OCI-LY3 (cell line): ENCODE measurements at regions not wholly inside any gene's neighbourhood (a gene's known extent, or its start where the extent isn't known, plus 50 kb on each side); places are given as distances from the start of the nearest gene placed in this dataset.
A peak's percentile ranks its signal among the peaks of the same experiment; 100 is the strongest.

Source experiments
- H2AFZ ChIP-seq: fragments of 200-600, 300-600 bp; shearing (Covaris generic); 2 replicates; pipeline ENCODE4 v1.6.0; 2014; ENCODE audit warnings: antibody characterized with exemption, low read depth, low read length
- H3K27ac ChIP-seq: fragments of 200-600, 300-600 bp; sonication (generic); 2 replicates; pipeline ENCODE4 v1.5.1; 2014; ENCODE audit warnings: mild to moderate bottlenecking, low read length, moderate library complexity, mixed read lengths
- H3K27me3 ChIP-seq: fragments of 200-600, 300-600 bp; sonication (generic); 2 replicates; pipeline ENCODE4 v1.6.1; 2014; ENCODE audit warnings: low read depth, low read length, mixed read lengths
- H3K36me3 ChIP-seq: fragments of 200-600, 300-600 bp; sonication (generic); replicated peaks from 2 replicates; pipeline ENCODE3; 2014; ENCODE audit warnings: low read depth, low read length, mixed read lengths
- H3K4me1 ChIP-seq: fragments of 300-600, 200-600 bp; sonication (generic); 2 replicates; pipeline ENCODE4 v1.6.1; 2014; ENCODE audit warnings: low read length, mixed read lengths
- H3K4me2 ChIP-seq: fragments of 200-600, 300-600 bp; sonication (generic); 2 replicates; pipeline ENCODE4 v1.6.1; 2014; ENCODE audit warnings: low read length, mixed read lengths
- H3K4me3 ChIP-seq: fragments of 300-600, 200-600 bp; sonication (generic); 2 replicates; pipeline ENCODE4 v1.5.1; 2014; ENCODE audit warnings: antibody characterized with exemption, mild to moderate bottlenecking, low read length, moderate library complexity
- H3K79me2 ChIP-seq: fragments of 300-600, 200-600 bp; shearing (Covaris generic); 2 replicates; pipeline ENCODE4 v1.6.1; 2014; ENCODE audit warnings: mild to moderate bottlenecking, low read length, mixed read lengths
- H3K9ac ChIP-seq: fragments of 300-600, 200-600 bp; shearing (Covaris generic); 2 replicates; pipeline ENCODE4 v1.6.0; 2014; ENCODE audit warnings: mild to moderate bottlenecking, low read length, moderate library complexity
- H3K9me3 ChIP-seq: fragments of 200-600, 300-600 bp; shearing (Covaris generic); 2 replicates; pipeline ENCODE4 v1.6.1; 2014; ENCODE audit warnings: low read length, mixed read lengths; ENCODE audit not compliant: insufficient read depth
- H4K20me1 ChIP-seq: fragments of 200-600, 300-600 bp; sonication (generic); 2 replicates; pipeline ENCODE4 v1.6.1; 2016; ENCODE audit warnings: low read length, mixed read lengths; ENCODE audit not compliant: insufficient read depth
- EZH2phosphoT487 ChIP-seq: fragments of 200-600 bp; shearing (Covaris generic); IDR thresholded peaks from 2 replicates; pipeline ENCODE4 v1.6.1; 2018; ENCODE audit warnings: antibody characterized with exemption, mixed run types, low read depth
- TF ChIP-seq, protein P1 (sequence below): fragments of 200-600, 300-600 bp; sonication (generic); IDR thresholded peaks from 2 replicates; pipeline ENCODE4 v1.5.1; 2014; ENCODE audit warnings: antibody characterized with exemption, low read length, low read depth

DNA sequence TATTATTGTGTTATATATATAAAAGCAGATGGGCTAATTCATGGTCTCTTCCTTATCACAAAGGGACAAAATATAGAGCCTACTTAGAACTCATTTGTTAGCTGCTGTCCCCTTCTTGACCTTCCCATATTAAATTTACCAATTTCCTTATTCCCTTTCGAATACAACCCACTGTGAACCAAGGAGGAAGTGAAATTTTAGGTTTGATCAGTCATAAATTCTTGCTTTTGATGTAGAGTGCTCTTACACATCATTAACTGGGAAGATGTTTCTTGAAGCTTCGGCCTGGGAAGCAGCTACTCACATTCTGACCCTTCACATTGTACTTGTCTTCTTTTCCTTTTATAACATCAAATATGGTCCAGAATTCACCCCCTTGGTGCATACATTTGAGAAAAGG is 579.0 kb downstream of the LRFN5 start:
- Histone ChIP-seq H3K79me2 (no peaks in the 10 kb centered on the region), H3K4me2 (peak overlapping the region; percentile 69), H3K9ac (no peak overlapping the region; the same call in 1 of the 2 replicates), H3K27ac (no peak overlapping the region; the same call in 1 of the 2 replicates), H4K20me1 (no peaks in the 10 kb centered on the region), H3K36me3 (no peaks in the 10 kb centered on the region), H3K9me3 (peaks cover 6% of the 10 kb centered on the region; the same call in 1 of the 2 replicates), H3K4me1 (peaks cover 24% of the 10 kb centered on the region), H2AFZ (no peak overlapping the region), H3K4me3 (peak overlapping the region; percentile 32), H3K27me3 (no peaks in the 10 kb centered on the region)
- TF ChIP-seq, protein P1, sequence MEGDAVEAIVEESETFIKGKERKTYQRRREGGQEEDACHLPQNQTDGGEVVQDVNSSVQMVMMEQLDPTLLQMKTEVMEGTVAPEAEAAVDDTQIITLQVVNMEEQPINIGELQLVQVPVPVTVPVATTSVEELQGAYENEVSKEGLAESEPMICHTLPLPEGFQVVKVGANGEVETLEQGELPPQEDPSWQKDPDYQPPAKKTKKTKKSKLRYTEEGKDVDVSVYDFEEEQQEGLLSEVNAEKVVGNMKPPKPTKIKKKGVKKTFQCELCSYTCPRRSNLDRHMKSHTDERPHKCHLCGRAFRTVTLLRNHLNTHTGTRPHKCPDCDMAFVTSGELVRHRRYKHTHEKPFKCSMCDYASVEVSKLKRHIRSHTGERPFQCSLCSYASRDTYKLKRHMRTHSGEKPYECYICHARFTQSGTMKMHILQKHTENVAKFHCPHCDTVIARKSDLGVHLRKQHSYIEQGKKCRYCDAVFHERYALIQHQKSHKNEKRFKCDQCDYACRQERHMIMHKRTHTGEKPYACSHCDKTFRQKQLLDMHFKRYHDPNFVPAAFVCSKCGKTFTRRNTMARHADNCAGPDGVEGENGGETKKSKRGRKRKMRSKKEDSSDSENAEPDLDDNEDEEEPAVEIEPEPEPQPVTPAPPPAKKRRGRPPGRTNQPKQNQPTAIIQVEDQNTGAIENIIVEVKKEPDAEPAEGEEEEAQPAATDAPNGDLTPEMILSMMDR, result no peak
- TF ChIP-seq EZH2phosphoT487, result no peak

DNA sequence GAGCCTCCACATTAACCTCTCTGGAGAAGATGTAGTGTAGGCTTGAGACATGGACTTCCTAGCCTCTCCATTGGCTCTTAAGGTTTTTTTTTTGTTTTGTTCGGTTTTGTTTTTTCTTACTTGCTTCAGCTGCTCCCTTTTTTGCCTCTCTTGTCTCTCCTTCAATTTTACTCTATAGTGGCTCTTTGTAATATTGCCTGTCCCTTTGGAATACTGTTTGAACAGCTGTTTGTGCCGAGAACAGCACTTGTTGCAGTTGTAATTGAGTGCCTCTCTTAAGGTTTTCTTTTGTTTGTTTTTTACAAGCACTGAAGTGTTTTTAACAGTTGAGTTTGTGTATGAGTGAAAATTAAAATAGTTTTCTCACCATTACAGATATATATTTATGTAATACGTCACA is 567.7 kb downstream of the LRFN5 start:
- Histone ChIP-seq H3K27me3 (no peaks in the 10 kb centered on the region), H3K79me2 (no peaks in the 10 kb centered on the region), H3K9me3 (no peaks in the 10 kb centered on the region), H3K4me2 (no peak overlapping the region), H3K4me1 (no peaks in the 10 kb centered on the region), H3K4me3 (no peak overlapping the region), H2AFZ (no peak overlapping the region), H3K9ac (no peak overlapping the region), H3K27ac (no peak overlapping the region), H4K20me1 (no peaks in the 10 kb centered on the region), H3K36me3 (no peaks in the 10 kb centered on the region)
- TF ChIP-seq EZH2phosphoT487, result no peak
- TF ChIP-seq, protein P1, result no peak

DNA sequence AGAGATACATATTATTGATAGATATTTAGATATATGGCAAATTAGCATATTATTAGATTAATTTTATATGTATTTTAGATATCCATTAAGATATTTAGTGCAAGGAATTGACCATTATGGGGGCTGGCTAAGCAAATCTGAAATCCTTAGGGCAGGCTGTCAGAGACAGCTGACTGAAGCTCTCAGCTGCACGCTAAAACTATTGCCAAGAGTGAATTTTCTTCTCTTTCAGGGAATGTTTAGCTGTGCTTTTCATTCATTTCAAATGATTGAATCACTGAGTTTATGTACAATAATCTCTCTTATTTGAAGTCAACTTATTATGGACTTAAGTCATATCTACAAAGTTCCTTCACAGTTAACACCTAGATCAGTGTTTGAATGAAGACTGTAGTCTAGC is 566.5 kb downstream of the LRFN5 start:
- Histone ChIP-seq H3K9ac (no peak overlapping the region), H4K20me1 (no peaks in the 10 kb centered on the region), H3K4me3 (no peak overlapping the region), H3K27ac (no peak overlapping the region), H3K4me1 (no peaks in the 10 kb centered on the region), H3K79me2 (no peaks in the 10 kb centered on the region), H3K9me3 (no peaks in the 10 kb centered on the region), H2AFZ (no peak overlapping the region), H3K36me3 (no peaks in the 10 kb centered on the region), H3K4me2 (no peak overlapping the region), H3K27me3 (no peaks in the 10 kb centered on the region)
- TF ChIP-seq, protein P1, result no peak
- TF ChIP-seq EZH2phosphoT487, result no peak

DNA sequence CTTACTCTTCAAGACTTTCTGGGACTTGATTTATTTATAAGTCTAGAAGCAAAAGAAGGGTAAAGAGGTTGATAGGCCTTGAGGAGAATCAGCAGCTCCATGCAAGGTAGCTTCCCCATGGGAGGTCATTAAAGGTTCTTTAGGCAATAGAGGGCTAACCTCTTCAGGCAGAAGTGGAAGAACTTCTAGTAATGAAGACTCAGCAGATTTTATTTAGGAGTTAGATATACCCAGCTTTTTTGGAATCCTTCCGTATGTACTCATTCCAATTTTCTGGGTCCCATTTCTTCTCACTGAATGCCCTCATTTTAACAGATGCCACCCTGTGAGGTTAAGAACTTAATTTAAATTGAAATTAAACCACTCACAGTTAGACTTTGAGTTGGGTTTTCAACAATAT is 565.6 kb downstream of the LRFN5 start:
- Histone ChIP-seq H3K4me1 (no peaks in the 10 kb centered on the region), H3K36me3 (no peaks in the 10 kb centered on the region), H3K27ac (no peak overlapping the region), H3K4me2 (no peak overlapping the region), H3K9me3 (no peaks in the 10 kb centered on the region), H3K4me3 (no peak overlapping the region), H3K79me2 (no peaks in the 10 kb centered on the region), H4K20me1 (no peaks in the 10 kb centered on the region), H3K9ac (no peak overlapping the region), H2AFZ (no peak overlapping the region), H3K27me3 (no peaks in the 10 kb centered on the region)
- TF ChIP-seq, protein P1, result no peak
- TF ChIP-seq EZH2phosphoT487, result no peak
